ENCODE measurements at regions not wholly inside any gene's neighbourhood (a gene's known extent, or its start where the extent isn't known, plus 50 kb on each side); places are given as distances from the start of the nearest gene placed in this dataset.

- CTCF ChIA-PET, result no interaction called here
- FAIRE-seq, result no peak
- no peaks in the 10 kb centered on the region for H3K27me3 ChIP-seq (ENCODE audit: control insufficient read depth in 2 of 2, insufficient read depth in 2 of 2, low read length in 2 of 2)
- DNase-seq (ENCODE audit: low read depth, low spot score), result no peak
- H3K4me1 ChIP-seq (ENCODE audit: control insufficient read depth, extremely low read depth, insufficient read depth, low read length), result no peaks in the 10 kb centered on the region
- intact Hi-C loops (cut with micrococcal nuclease), result no loop called here
- H3K9ac ChIP-seq (replicated peaks; ENCODE audit: extremely low read depth, insufficient read depth, low read length), result no peak overlapping the region
- no peak overlapping the region for H3K27ac ChIP-seq (ENCODE audit: insufficient read depth, low read depth, low read length)
- H3K9me3 ChIP-seq (replicated peaks; ENCODE audit: control insufficient read depth, insufficient read depth, low read length), result peaks cover under 1% of the 10 kb centered on the region
- no TSS peak for BruUV-seq (replicated peaks)
- dilution Hi-C loops (cut with MboI; ENCODE audit: extremely low pct_ligation_motif_present, low sequenced_read_pairs), result no loop called here
- POLR2A ChIA-PET, result no interaction called here
- H3K9me1 ChIP-seq (replicated peaks; ENCODE audit: control insufficient read depth, extremely low read depth, insufficient read depth, low read length), result no peaks in the 10 kb centered on the region
- no peaks in the 10 kb centered on the region for H3K79me2 ChIP-seq (ENCODE audit: control insufficient read depth, insufficient read depth, low read length)
- H3K36me3 ChIP-seq (ENCODE audit: control insufficient read depth in 2 of 2, extremely low read depth in 1 of 2, insufficient read depth in 2 of 2, low read length in 2 of 2), result no peaks in the 10 kb centered on the region
- no peak overlapping the region for H3K4me3 ChIP-seq (replicated peaks in 1 of 3; ENCODE audit: insufficient read depth in 1 of 3, low read depth in 1 of 3, low read length in 3 of 3)
- H2AFZ ChIP-seq (ENCODE audit: low read depth, low read length), result no peak overlapping the region
- H4K20me1 ChIP-seq (replicated peaks; ENCODE audit: control insufficient read depth, extremely low read depth, insufficient read depth, low read length), result no peaks in the 10 kb centered on the region
- no peak overlapping the region for H3K4me2 ChIP-seq (ENCODE audit: insufficient read depth, low read length)
- no peak for TF ChIP-seq FOS (IDR thresholded peaks at IDR 0.05; ENCODE audit: borderline replicate concordance, insufficient read depth, low read length)
- TF ChIP-seq MYC (IDR thresholded peaks at IDR 0.05; ENCODE audit: low read depth, low read length), result no peak
- no peak for TF ChIP-seq POLR2A (IDR thresholded peaks at IDR 0.05; ENCODE audit: low read depth, low read length)
- TF ChIP-seq CTCF (IDR thresholded peaks at IDR 0.05; ENCODE audit: extremely low read depth in 1 of 2, insufficient read depth in 1 of 2, low read depth in 1 of 2, low read length in 2 of 2), result no peak
- TF ChIP-seq GATA2 (IDR thresholded peaks at IDR 0.05; ENCODE audit: insufficient read depth, insufficient read length, low read depth, low read length), result no peak
- no peak for TF ChIP-seq EZH2 (IDR thresholded peaks at IDR 0.05; ENCODE audit: borderline replicate concordance, low read depth, low read length, severe bottlenecking)
Measured at GRCh38 chr16:13829697-13830299, 90.2 kb upstream of the ERCC4 start.

- FAIRE-seq, result no peak
- no TSS peak for BruUV-seq (replicated peaks)
Measured at GRCh38 chr16:13833515-13833914, 86.4 kb upstream of the ERCC4 start.

More at GRCh38 chr16:13833515-13833914, 86.4 kb upstream of the ERCC4 start:
- Histone ChIP-seq H3K4me1 (ENCODE audit: control insufficient read depth, extremely low read depth, insufficient read depth, low read length) (no peaks in the 10 kb centered on the region), H2AFZ (ENCODE audit: low read depth, low read length) (no peak overlapping the region), H3K4me2 (ENCODE audit: insufficient read depth, low read length) (no peak overlapping the region), H3K79me2 (ENCODE audit: control insufficient read depth, insufficient read depth, low read length) (no peaks in the 10 kb centered on the region), H3K36me3 (ENCODE audit: control insufficient read depth in 2 of 2, extremely low read depth in 1 of 2, insufficient read depth in 2 of 2, low read length in 2 of 2) (no peaks in the 10 kb centered on the region), H4K20me1 (replicated peaks; ENCODE audit: control insufficient read depth, extremely low read depth, insufficient read depth, low read length) (no peaks in the 10 kb centered on the region), H3K9me1 (replicated peaks; ENCODE audit: control insufficient read depth, extremely low read depth, insufficient read depth, low read length) (no peaks in the 10 kb centered on the region), H3K9ac (replicated peaks; ENCODE audit: extremely low read depth, insufficient read depth, low read length) (no peak overlapping the region), H3K4me3 (replicated peaks in 1 of 3; ENCODE audit: insufficient read depth in 1 of 3, low read depth in 1 of 3, low read length in 3 of 3) (no peak overlapping the region), H3K9me3 (replicated peaks; ENCODE audit: control insufficient read depth, insufficient read depth, low read length) (no peaks in the 10 kb centered on the region), H3K27me3 (ENCODE audit: control insufficient read depth in 2 of 2, insufficient read depth in 2 of 2, low read length in 2 of 2) (no peaks in the 10 kb centered on the region), H3K27ac (ENCODE audit: insufficient read depth, low read depth, low read length) (no peak overlapping the region)
- TF ChIP-seq POLR2A (IDR thresholded peaks at IDR 0.05; ENCODE audit: low read depth, low read length) (no peak), EZH2 (IDR thresholded peaks at IDR 0.05; ENCODE audit: borderline replicate concordance, low read depth, low read length, severe bottlenecking) (no peak), GATA2 (IDR thresholded peaks at IDR 0.05; ENCODE audit: insufficient read depth, insufficient read length, low read depth, low read length) (no peak)
- intact Hi-C loops (cut with micrococcal nuclease) (no loop called here), dilution Hi-C loops (cut with MboI; ENCODE audit: extremely low pct_ligation_motif_present, low sequenced_read_pairs) (no loop called here)
- POLR2A ChIA-PET, result no interaction called here
- CTCF ChIA-PET, result no interaction called here
- no peak for DNase-seq (ENCODE audit: low read depth, low spot score)

Data from endothelial cell of umbilical vein (primary cell).